ENCODE measurements at regions not wholly inside any gene's neighbourhood (a gene's known extent, or its start where the extent isn't known, plus 50 kb on each side); places are given as distances from the start of the nearest gene placed in this dataset.

DNA sequence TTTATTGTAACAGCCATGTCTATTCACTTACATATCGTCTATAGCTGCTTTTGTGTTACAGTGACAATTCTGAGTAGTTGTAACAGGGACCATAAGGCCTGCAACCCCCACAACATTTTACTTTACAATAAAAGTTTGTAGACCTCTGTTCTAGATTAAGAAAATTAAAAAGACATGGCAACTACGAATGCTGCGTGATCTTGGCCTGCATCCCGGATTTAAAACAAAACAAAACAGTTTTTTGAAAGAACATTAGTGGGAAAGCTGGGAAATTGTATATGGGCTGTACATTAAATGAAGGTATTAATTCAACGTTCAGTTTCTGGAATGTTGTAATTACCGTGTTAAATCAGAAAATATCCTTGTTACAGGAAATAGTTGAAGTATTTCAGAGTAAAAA, 64.1 kb downstream of the RMI2 start:
- no peak for DNase-seq (ENCODE audit: low spot score)
- no peaks in the 10 kb centered on the region for H3K9me3 ChIP-seq (ENCODE audit: control insufficient read depth in 4 of 4, low read length in 3 of 4)
- WGBS: 82% methylated on average over 6 of the region's 6 CpGs

GRCh38 chr16:11410376-11411058, 65.3 kb downstream of the RMI2 start:
- TF ChIP-seq, protein P1, sequence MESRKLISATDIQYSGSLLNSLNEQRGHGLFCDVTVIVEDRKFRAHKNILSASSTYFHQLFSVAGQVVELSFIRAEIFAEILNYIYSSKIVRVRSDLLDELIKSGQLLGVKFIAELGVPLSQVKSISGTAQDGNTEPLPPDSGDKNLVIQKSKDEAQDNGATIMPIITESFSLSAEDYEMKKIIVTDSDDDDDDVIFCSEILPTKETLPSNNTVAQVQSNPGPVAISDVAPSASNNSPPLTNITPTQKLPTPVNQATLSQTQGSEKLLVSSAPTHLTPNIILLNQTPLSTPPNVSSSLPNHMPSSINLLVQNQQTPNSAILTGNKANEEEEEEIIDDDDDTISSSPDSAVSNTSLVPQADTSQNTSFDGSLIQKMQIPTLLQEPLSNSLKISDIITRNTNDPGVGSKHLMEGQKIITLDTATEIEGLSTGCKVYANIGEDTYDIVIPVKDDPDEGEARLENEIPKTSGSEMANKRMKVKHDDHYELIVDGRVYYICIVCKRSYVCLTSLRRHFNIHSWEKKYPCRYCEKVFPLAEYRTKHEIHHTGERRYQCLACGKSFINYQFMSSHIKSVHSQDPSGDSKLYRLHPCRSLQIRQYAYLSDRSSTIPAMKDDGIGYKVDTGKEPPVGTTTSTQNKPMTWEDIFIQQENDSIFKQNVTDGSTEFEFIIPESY (IDR thresholded peaks at IDR 0.05): no peak
- TF ChIP-seq HNF4G (IDR thresholded peaks at IDR 0.05) (no peak), HNF4A (conservative IDR thresholded peaks at IDR 0.05) (no peak), FOXA1 (IDR thresholded peaks at IDR 0.05) (no peak), NR2F2 (IDR thresholded peaks at IDR 0.05) (no peak), JUND (IDR thresholded peaks at IDR 0.05) (no peak), RXRA (IDR thresholded peaks at IDR 0.05) (no peak), GABPA (IDR thresholded peaks at IDR 0.05 in 1 of 2, conservative IDR thresholded peaks at IDR 0.05 in 1 of 2) (no peak), SP1 (IDR thresholded peaks at IDR 0.05) (no peak), TAF1 (conservative IDR thresholded peaks at IDR 0.05) (no peak), EGR1 (IDR thresholded peaks at IDR 0.05; ENCODE audit: low read depth in 2 of 2) (no peak), MAX (IDR thresholded peaks at IDR 0.05) (no peak), CTCF (IDR thresholded peaks at IDR 0.05; ENCODE audit: low read depth, low read length, missing input control) (no peak), ATF3 (IDR thresholded peaks at IDR 0.05) (no peak), FOXA2 (IDR thresholded peaks at IDR 0.05) (no peak), YY1 (IDR thresholded peaks at IDR 0.05) (no peak), RAD21 (IDR thresholded peaks at IDR 0.05) (no peak)
- TF ChIP-seq, protein P2, sequence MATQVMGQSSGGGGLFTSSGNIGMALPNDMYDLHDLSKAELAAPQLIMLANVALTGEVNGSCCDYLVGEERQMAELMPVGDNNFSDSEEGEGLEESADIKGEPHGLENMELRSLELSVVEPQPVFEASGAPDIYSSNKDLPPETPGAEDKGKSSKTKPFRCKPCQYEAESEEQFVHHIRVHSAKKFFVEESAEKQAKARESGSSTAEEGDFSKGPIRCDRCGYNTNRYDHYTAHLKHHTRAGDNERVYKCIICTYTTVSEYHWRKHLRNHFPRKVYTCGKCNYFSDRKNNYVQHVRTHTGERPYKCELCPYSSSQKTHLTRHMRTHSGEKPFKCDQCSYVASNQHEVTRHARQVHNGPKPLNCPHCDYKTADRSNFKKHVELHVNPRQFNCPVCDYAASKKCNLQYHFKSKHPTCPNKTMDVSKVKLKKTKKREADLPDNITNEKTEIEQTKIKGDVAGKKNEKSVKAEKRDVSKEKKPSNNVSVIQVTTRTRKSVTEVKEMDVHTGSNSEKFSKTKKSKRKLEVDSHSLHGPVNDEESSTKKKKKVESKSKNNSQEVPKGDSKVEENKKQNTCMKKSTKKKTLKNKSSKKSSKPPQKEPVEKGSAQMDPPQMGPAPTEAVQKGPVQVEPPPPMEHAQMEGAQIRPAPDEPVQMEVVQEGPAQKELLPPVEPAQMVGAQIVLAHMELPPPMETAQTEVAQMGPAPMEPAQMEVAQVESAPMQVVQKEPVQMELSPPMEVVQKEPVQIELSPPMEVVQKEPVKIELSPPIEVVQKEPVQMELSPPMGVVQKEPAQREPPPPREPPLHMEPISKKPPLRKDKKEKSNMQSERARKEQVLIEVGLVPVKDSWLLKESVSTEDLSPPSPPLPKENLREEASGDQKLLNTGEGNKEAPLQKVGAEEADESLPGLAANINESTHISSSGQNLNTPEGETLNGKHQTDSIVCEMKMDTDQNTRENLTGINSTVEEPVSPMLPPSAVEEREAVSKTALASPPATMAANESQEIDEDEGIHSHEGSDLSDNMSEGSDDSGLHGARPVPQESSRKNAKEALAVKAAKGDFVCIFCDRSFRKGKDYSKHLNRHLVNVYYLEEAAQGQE (IDR thresholded peaks at IDR 0.05): no peak
- DNase-seq (ENCODE audit: low spot score): no peak
- no peak overlapping the region for H3K4me3 ChIP-seq (ENCODE audit: low read depth in 1 of 3, low read length in 3 of 3)
- WGBS: 85% methylated on average over 12 of the region's 12 CpGs
- H3K27me3 ChIP-seq (ENCODE audit: control insufficient read depth in 4 of 4, insufficient read depth in 4 of 4, low read length in 3 of 4): no peaks in the 10 kb centered on the region
- no peak overlapping the region for H3K27ac ChIP-seq (ENCODE audit: low read depth in 1 of 2, low read length in 2 of 2)
- no peaks in the 10 kb centered on the region for H3K9me3 ChIP-seq (ENCODE audit: control insufficient read depth in 4 of 4, low read length in 3 of 4)
- no peaks in the 10 kb centered on the region for H3K36me3 ChIP-seq (ENCODE audit: control insufficient read depth in 4 of 4, insufficient read depth in 3 of 4, low read depth in 1 of 4, low read length in 3 of 4)
- no peak overlapping the region for H3K9ac ChIP-seq (ENCODE audit: low read depth in 1 of 2, low read length in 2 of 2)
- H3K4me1 ChIP-seq (ENCODE audit: control insufficient read depth in 4 of 4, insufficient read depth in 4 of 4, low read length in 3 of 4): no peaks in the 10 kb centered on the region

More for the DNA sequence above, 64.1 kb downstream of the RMI2 start:
- Histone ChIP-seq H3K4me3 (ENCODE audit: low read depth in 1 of 3, low read length in 3 of 3) (no peak overlapping the region), H3K4me1 (ENCODE audit: control insufficient read depth in 4 of 4, insufficient read depth in 4 of 4, low read length in 3 of 4) (no peaks in the 10 kb centered on the region), H3K36me3 (ENCODE audit: control insufficient read depth in 4 of 4, insufficient read depth in 3 of 4, low read depth in 1 of 4, low read length in 3 of 4) (no peaks in the 10 kb centered on the region), H3K27ac (ENCODE audit: low read depth in 1 of 2, low read length in 2 of 2) (no peak overlapping the region), H3K27me3 (ENCODE audit: control insufficient read depth in 4 of 4, insufficient read depth in 4 of 4, low read length in 3 of 4) (no peaks in the 10 kb centered on the region), H3K9ac (ENCODE audit: low read depth in 1 of 2, low read length in 2 of 2) (no peak overlapping the region)
- TF ChIP-seq JUND (IDR thresholded peaks at IDR 0.05) (no peak), FOXA1 (IDR thresholded peaks at IDR 0.05) (no peak)

Data from liver (tissue), 8 donors.